GM18867 (cell line): ENCODE measurements at regions not wholly inside any gene's neighbourhood (a gene's known extent, or its start where the extent isn't known, plus 50 kb on each side); places are given as distances from the start of the nearest gene placed in this dataset.
"Not testable (repeated sequence)": the region's sequence is repeated elsewhere in the genome, so short reads cannot be mapped to it uniquely, and the experiment has no call there.

Source experiments
- ATAC-seq: cut with Tn5 transposase; IDR thresholded peaks from one replicate; pipeline ENCODE4 v1.9.1; 2021; ENCODE audit warnings: mild to moderate bottlenecking, moderate library complexity; ENCODE audit not compliant: unreplicated experiment

DNA sequence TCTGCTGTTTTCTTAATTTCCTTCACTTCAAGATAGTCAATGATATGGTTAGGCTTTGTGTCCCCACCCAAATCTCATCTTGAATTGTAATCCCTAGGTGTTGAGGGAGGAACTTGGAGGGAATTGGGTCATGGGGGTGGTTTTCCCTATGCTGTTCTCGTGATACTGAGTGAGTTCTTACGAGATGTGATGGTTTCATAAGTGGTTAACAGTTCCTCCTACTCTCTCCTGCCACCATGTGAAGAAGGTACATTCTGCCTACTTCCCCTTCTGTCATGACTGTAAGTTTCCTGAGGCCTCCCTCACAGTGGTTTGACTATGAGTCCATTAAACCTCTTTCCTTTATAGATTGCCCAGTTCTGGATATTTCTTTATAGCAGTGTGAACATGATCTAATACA lies 74.0 kb upstream of the SAMSN1 start:
- peak; percentile 44 for ATAC-seq

DNA sequence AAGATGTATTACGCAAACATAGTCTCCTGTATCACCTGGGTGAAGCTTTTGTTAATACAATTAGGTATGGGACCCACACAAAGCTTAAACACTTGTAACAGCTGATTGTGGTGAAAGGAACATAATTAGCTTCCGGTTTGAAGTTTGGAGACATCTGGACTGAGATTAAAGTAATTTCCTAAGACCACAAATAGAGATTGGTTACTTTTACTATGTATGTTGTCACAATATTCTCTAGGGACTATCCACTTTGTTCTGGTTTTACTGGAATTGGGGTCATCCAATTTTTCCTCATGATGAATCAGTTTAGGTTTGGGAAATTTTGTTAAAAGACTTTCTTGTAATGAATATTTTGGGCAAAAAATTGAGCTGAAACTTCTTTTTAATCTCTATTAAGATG lies 71.8 kb upstream of the SAMSN1 start:
- ATAC-seq, result no peak

DNA sequence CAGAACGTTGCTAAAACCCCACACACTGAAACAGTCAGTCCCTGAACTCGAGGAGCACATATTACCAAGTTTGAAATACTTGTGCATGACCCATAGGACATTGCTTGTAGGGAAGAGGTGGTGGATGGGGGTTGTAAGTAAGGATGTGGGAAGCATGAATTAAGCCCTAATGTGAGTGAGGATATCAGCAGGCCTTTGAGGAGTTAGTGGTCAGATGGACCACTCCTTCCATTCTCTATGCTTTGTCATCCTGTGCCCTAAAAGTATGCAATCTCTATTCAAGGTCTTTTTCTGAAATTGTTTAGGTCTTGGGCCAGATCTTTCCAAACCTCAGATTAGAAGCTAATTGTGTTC lies 70.9 kb upstream of the SAMSN1 start:
- no peak for ATAC-seq

DNA sequence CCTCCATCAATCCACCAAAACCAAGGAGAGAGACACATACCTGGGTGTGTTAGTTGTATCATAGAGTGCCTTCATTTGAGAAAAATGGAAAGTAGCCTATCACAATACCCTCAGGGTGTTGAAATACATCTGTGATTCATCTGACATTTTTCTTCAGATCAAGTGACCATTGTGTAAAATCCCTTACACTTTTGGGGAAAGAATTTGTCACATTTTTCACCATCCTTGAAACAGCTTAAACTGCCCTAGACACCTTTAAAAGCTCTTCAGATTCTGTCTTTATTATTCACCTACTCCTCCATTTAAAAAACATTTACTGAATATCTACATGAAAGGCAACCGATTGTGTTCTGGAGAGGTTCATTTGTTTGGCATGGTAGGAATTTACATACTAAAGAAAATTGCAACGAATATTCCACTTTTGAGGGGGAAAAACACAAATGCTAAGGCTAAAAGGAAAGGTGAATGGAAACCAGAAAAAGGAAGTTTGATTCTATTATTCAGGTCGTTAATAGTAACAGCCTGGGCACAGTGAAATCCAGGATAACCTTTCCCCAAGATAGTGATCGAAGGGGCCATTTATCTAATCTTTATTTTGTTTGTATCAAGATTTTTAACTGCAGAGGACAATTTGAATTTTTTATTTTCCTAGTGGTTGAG lies 70.4 kb upstream of the SAMSN1 start:
- no peak for ATAC-seq

DNA sequence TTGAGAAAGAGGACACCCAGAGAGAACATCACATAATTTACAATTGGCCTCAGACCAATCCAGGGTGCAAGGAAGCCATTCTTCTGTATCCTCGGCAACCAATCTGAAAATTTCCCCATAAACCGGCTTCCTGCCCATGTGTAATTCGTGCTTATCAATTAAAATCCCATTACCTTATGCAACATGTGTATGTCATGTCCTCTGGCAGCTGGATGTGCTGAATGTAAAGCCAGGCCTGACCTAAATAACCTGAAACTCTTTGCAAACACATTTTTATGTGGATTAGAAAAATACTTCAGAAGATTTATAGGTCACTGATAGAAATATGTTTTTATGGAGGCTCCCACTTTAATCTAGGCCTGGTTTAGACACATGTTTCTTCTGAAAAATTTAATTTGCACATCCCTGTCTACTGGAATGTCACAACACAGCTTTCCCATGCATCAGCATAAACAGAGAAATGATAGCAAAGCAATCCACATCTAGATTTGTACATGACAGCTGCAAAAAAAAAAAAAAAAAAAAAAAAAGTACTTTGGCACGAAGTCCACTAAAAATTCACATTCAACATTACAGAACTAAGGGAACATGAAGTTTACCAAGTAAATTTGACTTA lies 69.4 kb upstream of the SAMSN1 start:
- ATAC-seq, result no peak

DNA sequence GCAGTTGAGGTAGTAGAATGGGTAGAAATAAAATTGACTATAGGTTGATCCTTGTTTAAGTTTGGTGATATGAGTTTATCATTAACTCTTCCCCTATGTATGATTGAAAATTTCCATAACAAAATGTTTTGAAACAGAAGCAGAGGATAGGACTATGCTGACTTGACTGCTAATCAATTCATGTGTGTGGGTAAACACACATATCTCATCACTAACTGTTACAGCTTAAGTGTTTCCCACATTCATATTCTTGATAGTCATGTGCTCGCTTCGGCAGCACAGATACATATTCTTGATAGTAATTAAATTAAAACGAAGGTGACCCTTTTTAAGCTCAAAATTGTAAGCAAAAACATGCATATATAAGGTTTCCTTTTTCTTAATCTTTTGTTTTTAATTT lies 68.2 kb upstream of the SAMSN1 start:
- ATAC-seq, result no peak

DNA sequence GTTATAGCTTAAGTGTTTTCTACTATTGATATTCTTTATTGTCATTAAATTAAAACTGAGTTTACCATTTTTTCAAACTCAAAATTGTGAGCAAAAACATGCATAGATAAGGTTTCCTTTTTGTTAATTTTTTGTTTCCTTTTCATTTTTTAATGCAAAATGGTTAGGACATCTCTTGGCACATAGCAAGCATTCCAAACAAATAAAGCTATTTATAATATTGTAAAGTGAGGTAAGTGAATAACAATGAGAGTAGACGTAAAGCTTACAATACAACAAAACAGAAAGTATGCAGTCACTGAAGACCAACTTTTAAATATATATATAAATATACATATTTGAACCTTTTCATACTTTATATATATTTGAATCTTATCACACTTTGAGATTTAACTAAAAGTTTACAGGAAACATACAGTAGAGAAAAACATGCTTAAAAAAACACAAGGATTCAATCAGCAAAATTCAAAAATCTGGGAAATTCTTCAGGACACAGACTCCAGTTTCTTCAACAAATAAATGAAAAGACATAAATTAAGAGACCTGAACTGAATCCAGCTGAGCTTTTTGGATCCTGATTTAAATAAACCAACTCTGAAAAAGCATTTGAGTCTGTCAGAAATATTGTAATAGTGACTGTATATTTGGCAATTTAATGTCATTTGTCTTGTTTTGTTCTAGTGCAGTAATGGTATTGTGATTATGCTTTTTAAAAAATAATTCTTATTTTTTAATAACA lies 67.5 kb upstream of the SAMSN1 start:
- no peak for ATAC-seq

DNA sequence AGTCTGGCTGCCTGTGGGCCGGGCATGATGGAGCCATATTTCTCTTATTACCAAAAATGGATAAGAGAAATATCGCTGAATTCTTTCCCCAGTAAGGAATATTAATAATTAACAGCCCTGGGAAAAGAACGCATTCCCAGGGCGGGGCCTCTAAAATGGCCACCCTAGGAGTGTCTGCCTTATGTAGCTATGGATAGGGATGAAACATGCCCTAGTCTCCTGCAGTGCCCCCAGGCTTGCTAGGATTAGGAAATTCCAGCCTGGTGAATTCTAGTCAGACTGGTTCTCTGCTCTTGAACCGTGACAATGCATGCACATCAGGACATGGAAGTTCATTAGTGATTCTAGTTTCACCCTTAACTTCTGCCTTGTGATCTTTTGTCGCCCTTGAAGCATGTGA lies 64.0 kb upstream of the SAMSN1 start:
- not testable (repeated sequence) for ATAC-seq

DNA sequence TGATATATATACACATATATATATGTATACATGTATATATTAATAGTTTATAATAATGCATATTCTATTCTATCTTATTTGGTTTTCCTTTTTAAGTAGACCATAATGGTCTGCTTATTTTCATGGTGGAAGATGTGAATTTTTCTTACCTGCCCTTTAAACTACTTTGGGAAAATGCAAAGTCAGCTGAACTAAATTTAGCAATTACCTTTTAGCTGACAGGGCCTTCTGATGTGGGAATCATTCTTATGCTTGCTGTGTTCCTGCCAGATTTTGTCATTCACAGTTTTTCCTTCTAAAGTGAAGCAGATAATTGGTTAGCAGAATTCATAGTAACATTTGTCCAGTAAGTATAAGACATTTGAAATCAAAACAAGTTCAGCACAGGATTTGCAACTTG lies 63.2 kb upstream of the SAMSN1 start:
- no peak for ATAC-seq

DNA sequence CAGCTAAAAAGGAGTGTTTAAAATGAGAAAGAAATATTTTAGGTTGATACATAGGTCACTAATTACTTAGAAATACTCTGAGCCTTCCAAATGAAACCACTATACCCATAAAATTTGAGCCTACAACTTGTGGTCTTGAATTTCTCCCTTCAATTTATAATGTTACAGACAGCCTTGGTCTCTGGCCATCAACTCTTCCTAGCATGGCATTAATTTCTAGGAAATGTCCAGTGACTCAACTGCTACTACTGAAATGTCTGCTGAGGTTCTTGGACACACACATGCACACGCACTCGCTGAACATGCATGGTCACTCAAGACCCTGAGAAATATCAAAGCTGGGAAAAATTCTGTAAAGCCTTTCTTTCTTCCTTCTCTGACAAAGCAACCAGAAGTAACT lies 61.1 kb upstream of the SAMSN1 start:
- ATAC-seq, result no peak

DNA sequence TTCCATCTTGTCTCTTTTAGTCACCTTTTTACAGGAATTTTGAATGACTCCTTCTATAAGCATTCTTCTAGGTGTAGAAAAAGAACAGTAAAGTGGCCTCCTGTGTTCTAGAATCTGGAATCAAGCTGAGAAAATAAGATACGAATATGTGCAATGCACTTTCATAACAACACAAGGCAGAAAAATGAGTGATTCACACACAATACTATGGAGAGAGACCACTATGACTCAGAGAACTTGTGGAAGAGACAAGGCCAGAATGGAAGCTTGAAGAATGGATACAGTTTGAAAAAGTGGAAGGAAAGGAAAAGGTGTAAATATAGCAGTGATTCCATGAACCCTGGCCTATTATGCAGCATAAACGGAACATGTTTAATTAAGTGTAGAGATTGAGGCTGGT lies 57.1 kb upstream of the SAMSN1 start:
- no peak for ATAC-seq

DNA sequence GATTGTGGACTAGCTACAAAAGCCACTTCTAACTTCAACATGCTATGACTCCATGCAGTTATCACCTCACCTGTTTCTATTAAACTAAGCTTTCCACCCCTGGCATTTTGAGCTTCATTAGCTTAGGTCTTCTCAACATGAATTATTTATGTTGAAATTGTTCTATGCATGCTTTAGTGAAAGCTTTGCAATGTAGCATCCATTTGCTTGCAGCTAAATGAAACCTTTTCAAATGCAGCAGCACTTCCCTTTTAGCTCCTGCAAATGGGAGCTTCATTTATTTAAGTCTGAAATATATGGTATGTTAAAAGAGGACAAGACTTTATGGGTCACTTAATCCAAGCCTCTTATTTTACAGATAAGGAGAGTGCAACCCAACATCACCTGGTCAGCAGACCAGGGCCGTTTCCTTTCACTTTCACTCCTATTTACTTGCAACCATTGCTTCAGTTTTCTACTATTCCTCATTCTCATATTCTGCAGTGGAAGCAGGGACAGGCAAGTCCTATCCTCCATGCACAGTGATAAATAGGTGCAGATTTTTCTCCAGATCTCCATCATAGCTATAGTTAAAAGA lies 56.4 kb upstream of the SAMSN1 start:
- ATAC-seq, result peak; percentile 87

DNA sequence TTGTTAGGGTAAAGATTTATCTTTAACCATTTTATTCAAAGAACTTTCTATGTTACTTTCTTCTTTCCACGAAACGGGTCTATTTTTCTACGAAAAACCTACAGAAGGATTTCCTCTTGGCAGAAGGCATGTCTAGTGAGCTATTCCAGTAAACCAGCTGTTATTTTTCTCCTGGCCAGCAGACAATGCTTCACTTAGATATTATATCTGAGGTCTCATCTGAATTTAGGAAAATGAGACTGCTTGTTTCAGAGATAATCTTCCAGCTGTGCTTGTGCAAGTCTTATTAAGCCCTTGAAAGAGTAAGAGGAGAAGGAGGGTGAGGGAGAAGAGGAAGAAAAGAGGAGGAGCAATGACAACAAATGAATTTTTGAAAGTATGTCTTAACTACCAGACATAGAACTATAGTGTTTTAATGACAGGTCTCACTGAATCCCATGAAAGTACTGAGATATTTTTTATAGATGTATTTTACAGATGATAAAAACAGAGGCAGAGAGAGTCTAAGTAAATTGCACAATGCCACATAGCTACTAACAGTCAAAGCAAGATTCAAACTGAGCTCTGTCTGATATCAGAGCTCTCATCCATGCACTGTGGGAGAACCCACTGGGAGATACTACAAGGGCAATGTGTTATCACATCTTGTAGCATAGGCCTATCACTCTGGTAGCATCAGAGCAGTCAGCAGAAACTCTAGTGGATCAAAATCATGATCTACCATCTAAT lies 54.6 kb upstream of the SAMSN1 start:
- no peak for ATAC-seq

DNA sequence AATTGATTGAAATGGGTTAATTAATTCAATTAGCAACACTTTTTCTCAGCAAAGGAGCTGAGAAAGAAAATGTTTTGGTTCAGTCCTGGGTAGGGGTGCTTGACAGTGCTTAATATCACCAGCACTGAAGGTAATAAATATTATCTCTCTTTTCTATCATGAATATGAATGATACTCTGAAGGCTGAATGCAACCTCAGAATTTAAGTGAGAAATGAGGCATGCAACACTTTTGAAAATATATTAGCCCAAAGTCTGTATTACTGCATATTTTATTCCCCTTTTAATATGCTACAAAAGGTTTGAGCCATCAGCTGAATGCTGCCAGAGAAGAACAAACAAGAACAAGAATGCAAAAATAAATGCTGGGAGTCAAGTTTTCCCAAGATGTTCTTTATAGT lies 52.0 kb upstream of the SAMSN1 start:
- ATAC-seq, result no peak
